ENCODE measurements at regions not wholly inside any gene's neighbourhood (a gene's known extent, or its start where the extent isn't known, plus 50 kb on each side); places are given as distances from the start of the nearest gene placed in this dataset.
"Not testable (repeated sequence)": the region's sequence is repeated elsewhere in the genome, so short reads cannot be mapped to it uniquely, and the experiment has no call there.

GRCh38 chr10:65275296-65275695 is 1650.5 kb upstream of the LRRTM3 start:
- no peak for DNase-seq (ENCODE audit: low read depth)

DNA sequence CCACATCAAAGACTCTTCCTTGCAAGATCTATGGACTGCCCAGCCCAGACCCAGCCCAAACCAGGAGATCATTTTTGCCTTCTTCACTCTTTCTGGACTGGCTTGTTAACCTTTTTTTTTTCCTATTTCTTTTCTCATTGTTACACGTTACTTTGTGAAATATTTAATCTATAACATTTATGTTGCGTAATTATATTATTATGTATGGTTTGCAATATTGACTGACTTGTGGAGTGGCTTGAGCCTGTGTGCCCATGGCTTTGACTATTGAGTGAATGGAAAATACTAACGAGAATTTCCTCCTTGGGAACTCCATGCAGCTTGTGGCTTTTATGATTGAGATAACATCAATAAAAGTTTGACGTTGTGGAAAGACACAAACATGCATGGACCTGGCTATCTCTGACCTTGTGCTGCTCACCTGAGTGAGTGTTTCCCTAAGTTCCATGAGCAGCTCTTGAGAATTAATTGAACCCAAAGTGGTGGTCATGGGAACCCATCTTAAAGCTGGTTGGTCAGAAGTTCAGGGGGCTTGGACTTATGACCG is 1641.3 kb upstream of the LRRTM3 start:
- no peak for DNase-seq (ENCODE audit: low read depth)

DNA sequence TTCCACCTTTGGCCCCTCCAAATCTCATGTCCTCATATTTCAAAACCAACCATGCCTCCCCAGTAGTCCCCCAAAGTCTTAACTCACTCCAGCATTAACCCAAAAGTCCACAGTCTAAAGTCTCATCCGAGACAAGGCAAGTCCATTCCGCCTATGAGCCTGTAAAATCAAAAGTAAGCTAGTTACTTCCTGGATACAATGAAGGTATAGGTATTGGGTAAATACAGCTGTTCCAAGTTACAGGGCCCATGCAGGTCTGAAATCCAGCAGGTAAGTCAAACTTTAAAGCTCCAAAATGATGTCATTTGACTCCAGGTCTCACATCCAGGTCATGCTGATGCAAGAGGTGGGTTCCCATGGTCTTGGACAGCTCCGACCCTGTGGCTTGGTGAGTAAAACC is 1640.1 kb upstream of the LRRTM3 start:
- not testable (repeated sequence) for DNase-seq (ENCODE audit: low read depth)

DNA sequence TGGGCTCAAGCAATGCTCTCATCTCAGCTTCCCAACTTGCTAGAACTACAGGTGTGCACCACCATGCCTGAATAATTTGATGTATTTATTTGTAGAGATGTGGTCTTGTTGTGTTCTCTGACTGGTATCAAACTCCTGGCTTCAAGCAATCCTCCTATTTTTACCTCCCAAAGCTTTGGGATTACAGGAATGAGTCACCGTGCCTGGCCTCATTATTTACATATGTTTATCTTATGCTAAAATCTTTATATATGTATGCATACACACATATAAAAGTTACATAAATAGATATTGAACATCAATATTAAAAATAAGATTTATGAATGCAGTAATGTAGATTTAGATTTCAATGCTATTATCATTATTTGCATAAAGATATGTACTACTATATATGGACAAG is 1634.5 kb upstream of the LRRTM3 start:
- DNase-seq (ENCODE audit: low read depth), result no peak

GRCh38 chr10:65292551-65292950 is 1633.3 kb upstream of the LRRTM3 start:
- no peak for DNase-seq (ENCODE audit: low read depth)

DNA sequence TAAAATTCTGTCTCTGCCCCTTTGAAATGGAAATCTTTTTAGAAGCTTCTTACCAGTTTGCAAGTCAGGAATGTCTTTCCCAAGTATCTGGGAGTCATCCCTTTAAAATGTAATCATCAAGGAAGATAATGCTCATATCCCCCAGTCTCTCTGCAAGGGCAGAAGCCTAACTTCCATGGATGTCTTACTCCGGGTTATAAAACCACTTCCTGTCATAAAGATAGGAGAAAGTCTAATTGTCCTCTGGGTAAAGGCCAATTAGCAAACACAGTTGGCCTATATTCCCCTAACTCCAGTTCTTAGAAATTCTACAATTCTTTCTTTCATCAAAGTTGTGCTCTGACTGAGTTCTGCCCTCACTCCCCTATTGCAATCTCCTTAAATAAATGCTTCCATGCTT is 1631.5 kb upstream of the LRRTM3 start:
- DNase-seq (ENCODE audit: low read depth), result no peak

DNA sequence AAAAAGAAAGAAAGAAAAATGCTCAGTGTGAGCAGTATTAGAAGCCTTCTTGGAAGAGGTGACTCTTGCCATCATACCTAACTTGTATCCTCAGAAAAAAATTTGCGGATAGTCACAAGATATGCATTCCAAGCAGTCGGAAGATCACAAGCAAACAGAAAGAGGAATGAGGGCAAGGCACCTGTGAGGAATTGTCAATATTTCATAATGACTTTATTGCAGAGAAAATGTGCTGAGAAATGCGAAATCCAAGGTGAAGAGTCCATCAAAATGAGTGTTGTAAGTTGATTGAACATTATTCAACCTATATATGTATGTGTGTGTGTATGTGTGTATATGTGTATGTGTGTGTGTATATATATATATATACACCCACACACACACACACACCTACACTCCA is 1624.7 kb upstream of the LRRTM3 start:
- DNase-seq (ENCODE audit: low read depth), result no peak

DNA sequence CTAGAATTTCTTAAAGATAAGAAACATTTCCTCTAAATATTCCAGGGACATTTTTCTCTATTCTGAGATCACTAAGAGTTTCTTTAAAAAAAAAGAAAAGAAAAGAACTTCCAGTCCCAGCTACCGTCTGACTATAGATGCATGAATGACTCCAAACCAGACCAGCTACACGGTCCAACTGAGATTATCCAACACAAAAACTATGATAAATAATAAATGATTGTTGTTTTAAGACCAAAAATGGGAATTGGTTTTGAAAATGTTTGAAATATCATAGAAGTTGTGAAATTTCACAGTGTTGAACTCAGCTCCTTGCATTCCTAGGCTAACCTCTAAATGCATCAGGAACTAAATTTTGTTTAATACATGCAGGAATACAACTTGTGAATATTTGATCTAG is 1619.6 kb upstream of the LRRTM3 start:
- DNase-seq (ENCODE audit: low read depth), result no peak

DNA sequence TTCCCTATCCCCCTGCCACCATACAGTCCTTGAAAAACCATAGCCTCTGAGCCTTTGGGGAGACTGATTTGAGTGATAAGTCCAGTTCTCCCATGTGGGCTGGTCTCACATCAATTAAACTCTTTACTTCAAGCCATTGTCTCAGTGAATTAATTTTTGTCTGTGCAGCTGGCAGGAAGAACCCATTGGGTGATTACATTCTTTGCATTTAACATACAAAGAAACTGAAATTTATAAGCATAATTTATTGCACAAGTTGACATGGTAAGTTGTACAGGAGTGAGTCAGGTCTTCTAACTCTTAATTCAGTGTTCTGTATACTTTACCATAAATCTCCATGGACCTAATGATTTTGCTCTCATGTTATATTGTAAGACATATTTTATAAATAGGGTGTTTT is 1613.0 kb upstream of the LRRTM3 start:
- DNase-seq (ENCODE audit: low read depth), result no peak

DNA sequence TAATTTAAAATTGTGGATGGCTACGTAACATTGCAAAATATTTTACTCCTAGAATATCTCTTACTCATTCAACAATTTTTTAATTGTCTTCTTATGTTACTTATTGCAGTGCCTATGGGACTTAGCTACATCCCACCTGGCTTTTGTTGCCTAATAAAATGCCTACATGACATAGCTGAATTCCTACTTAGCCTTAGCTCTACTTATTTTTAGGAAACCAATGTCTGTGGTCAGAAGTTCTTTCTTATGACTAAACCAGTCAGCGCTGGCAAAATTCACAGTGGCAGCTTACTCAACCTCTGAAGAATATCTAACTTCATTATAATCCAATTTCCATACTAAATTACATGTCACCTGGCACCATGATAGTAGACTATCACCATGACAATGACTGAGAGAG is 1612.4 kb upstream of the LRRTM3 start:
- no peak for DNase-seq (ENCODE audit: low read depth)

DNA sequence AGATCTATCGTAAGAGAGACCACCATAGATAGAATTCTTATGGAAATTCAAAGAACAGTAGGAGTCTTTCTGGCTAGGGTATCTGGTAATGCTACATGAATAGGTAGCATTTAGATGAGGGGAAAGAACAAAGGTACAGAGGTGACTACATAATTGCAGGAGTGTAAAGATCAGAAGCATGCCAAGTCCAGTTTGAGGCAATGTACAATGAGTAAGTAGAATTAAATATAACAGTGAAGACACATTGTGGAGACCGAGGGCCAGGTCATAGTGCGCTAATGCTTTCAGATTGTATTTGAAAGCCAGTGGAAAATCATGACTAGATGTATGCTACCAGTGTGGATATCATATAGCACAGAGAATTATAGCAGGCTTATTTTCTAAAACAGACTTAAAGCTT is 1611.6 kb upstream of the LRRTM3 start:
- DNase-seq (ENCODE audit: low read depth), result no peak

DNA sequence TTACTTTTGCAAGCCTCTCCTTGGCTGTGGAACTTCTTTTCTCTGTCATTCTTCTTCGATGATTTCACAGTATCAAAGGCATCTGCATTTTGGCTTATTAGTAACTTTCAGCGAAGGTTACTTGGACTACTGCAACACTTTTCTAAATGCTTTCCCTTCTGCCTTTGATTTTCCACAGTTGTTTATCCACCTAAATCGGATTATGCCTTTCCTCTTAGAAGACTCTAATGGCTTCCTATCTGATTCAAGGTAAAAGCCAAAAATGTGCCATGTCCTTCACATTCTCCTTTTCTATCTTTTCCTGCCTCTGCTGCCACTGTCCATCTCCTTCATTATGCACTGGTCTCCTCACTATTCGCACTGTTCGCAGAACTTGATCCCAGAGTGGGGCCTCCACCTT is 1606.3 kb upstream of the LRRTM3 start:
- no peak for DNase-seq (ENCODE audit: low read depth)

DNA sequence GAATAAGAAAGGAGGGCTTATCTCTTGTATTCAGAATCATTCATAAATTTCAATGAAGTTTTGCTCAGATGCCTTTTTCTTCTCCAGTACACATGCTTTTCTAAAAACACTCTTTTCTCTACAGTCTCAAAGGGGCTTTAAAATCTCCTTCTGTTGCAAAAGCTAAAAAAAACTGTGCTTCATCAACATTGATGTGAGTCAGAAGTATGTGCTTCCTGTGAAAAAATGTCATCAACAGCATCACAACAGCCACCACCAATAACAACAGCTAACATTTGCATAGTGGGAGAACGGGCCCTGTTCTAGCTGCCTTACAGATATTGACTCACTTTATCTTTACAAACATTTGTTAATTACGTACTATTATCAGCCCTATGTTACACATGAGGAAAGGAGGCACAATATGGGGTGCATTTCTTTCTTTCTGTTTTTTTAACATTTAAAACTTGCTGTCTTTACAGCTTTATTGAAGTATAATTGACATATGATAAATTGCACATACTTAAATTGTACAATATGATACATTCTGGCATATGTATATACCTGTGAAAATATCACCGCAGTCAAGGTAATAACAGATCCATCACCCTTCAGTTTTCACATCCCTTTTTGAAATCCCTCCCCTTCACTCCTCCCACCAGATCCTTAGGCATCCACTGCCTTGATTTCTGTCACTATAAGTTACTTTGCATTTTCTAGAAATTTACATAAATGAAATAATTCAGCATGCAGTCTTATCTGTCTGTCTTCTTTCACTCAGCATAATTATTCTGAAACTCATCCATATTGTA is 1605.4 kb upstream of the LRRTM3 start:
- DNase-seq (ENCODE audit: low read depth), result no peak

- no peak for DNase-seq (ENCODE audit: low read depth)
Measured at GRCh38 chr10:65323802-65324201, 1602.0 kb upstream of the LRRTM3 start.

GRCh38 chr10:65325913-65326312 is 1599.9 kb upstream of the LRRTM3 start:
- no peak for DNase-seq (ENCODE audit: low read depth)

- DNase-seq (ENCODE audit: low read depth), result no peak
Measured at GRCh38 chr10:65328486-65328885, 1597.3 kb upstream of the LRRTM3 start.

GRCh38 chr10:65335311-65335710 is 1590.5 kb upstream of the LRRTM3 start:
- no peak for DNase-seq (ENCODE audit: low read depth)

GRCh38 chr10:65340340-65340739 is 1585.5 kb upstream of the LRRTM3 start:
- no peak for DNase-seq (ENCODE audit: low read depth)

GRCh38 chr10:65341323-65341925 is 1584.4 kb upstream of the LRRTM3 start:
- no peak for DNase-seq (ENCODE audit: low read depth)

- no peak for DNase-seq (ENCODE audit: low read depth)
Measured at GRCh38 chr10:65342245-65342644, 1583.6 kb upstream of the LRRTM3 start.

DNA sequence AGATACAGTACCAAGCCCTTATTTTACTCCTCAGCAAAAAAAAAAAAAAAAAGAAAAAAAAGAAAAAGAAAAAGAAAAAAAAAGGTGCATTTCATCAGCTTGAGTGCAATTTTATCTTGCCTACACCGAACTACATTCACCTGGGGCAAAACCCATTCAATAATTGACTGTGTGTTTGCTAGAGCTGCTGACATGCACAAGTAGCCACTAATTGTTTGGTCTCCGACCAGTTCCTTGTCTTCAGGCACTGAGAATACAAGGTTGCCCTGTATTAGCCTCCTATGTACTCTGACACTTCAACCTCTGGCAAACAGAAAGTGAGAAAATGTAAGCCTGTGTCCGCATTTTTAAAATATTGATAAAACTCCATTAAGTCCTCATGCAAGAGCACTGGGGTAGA is 1579.4 kb upstream of the LRRTM3 start:
- no peak for DNase-seq (ENCODE audit: low read depth)

DNA sequence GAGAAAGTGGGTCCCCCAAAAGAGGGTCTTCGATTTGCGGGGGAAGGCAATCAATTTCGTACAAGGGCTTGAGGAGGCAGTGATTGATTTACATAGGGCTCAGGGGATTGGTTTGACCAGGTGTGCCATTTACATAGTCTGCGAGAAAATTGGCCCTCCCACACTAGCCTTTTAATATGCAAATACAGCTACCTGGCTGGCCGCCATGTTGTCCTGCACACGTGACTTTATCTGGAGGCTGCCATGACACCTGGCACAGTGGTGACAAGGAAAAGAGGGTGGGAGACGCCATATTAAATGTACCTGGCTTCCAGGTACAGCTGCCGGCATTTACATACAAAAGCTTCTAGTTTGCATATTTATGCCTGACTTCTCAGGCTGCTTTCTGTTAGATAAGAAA is 1577.2 kb upstream of the LRRTM3 start:
- DNase-seq (ENCODE audit: low read depth), result no peak

GRCh38 chr10:65350611-65351010 is 1575.2 kb upstream of the LRRTM3 start:
- no peak for DNase-seq (ENCODE audit: low read depth)
